IPS-11a (cell line): ENCODE measurements at regions not wholly inside any gene's neighbourhood (a gene's known extent, or its start where the extent isn't known, plus 50 kb on each side); places are given as distances from the start of the nearest gene placed in this dataset.
"Not testable (repeated sequence)": the region's sequence is repeated elsewhere in the genome, so short reads cannot be mapped to it uniquely, and the experiment has no call there.

Source experiments
- H3K4me3 ChIP-seq: one replicate; pipeline ENCODE4 v1.5.1; 2013; ENCODE audit warnings: low read depth, low read length, control low read depth

DNA sequence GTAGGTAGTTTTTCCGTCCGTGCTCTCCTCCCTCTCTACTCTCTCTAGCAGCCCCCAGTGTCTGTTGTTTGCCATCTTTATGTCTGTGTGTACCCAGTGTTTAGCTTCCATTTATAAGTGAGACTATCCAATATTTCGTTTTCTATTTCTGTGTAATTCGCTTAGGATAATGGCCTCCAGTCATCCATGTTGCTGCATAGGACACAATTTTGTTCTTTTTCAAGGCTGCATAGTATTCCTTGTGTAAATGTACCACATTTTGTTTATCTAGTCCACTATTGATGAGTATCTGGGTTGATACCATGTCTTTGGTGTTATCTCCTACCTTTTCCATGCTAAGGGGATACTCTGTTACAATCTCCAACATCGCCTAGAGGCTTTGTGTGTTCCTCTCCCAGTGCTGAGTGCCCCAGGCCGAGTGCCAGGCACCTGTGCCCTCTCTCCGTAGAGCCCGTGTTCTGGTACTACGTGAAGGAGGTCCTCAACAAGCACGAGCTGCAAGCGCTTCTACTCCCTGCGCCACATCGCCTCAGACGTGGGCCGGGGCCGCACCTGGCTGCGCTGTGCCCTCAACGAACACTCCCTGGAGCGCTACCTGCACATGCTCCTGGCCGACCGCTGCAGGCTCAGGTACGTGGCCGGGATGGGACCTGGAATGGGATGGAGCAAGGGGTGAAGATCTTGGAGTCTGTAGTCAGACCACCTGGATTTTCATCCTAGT is 51.0 kb downstream of the NPIPB11 start:
- not testable (repeated sequence) for H3K4me3 ChIP-seq

DNA sequence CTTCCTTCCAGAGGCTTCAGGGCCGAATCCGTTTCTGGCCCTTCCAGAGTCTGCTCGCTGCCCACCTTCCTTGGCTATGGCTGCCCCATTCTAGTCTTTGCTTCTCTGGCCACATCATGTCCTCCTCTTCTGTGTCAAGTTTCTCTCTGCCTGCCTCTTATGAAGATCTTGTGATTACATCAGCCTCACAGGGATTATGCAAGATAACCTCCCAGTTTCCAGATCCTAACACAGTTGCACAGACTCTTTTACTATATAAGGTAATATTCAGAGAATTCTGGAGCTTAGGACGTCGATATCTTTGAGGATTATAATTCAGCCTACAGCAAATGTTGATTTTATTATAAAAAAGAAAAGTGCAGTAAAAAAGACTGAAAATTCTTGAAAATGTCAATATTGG is 52.1 kb downstream of the NPIPB11 start:
- H3K4me3 ChIP-seq, result not testable (repeated sequence)

DNA sequence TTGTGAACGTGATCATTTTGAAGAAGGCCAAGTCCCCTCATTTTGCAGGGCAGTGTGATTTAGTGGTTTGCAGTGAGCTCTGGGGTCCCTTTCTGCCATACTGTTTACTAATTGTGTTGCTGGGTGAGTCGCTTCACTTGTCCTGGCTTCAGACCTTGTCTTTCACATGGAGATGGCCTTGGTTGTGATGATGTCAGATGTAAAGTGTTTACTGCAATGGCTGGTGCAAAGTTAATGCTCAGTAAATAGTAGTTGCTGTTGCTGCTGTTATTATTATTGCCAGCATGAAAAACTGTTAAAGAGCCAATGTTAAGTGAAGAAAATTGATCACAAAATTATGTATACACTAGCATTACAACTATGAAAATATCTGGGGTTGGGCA is 53.9 kb downstream of the NPIPB11 start:
- not testable (repeated sequence) for H3K4me3 ChIP-seq

DNA sequence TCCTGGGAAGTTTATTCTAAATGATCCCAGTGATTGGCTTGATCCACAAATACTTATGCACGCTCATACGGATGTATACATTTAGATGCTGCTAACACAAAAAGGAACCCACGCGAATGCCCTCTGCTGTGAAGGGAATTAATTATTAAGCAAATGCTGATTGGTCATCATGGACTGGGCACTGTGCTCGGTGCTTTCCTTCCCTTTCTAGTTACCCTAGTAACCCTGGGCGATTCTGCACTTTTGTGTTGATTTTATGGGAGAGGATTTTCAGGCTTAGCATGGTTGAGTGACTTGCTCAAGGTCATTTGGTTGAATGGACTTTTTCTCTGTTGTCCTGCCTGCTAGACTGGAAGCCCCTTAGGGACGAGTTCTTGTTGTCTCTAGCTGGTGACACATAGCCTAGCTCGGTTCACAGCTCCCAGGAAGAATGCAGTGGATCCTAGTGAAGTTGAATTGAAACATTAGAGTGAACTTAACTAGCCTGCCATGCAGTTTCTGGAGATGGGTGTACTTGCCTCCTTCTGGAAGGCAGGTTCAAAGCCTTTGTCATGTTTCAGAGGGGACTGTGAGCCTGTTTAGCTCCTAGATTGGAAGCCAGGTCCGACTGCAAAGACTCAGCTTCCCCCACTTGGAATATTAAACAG is 54.4 kb downstream of the NPIPB11 start:
- not testable (repeated sequence) for H3K4me3 ChIP-seq

DNA sequence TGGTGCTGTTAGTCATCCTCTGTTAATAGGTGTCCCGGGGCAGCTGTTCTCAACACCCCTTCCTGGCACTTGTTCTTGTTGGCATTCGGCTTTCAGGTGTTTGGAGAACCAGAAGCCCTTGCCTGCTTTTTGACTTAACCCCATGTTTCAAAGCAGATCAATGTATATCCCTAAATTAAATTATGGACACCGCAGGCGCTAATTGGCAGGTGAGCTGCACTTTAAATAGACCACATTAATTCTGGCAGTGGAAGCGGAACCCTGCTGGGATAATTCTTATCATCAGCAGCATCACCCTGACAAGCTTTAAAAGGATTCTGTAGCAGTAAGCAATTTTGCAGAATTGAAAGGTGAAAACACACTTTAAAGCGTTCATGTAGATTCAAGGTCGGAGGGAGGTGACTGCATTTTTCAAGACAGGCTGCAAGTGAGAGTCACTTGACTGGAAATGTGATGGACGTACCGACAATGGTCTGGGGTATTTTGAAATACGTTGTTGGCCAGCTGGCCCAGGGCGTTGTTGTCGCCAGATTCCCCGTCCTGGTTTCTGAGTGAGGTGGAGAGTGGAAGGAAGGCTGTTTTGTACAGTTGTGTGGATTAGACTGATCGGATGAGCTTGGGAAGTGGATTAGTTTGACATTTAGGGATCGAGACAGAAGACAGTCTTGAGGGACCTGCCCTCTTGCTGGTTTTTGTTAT is 55.1 kb downstream of the NPIPB11 start:
- H3K4me3 ChIP-seq, result not testable (repeated sequence)

DNA sequence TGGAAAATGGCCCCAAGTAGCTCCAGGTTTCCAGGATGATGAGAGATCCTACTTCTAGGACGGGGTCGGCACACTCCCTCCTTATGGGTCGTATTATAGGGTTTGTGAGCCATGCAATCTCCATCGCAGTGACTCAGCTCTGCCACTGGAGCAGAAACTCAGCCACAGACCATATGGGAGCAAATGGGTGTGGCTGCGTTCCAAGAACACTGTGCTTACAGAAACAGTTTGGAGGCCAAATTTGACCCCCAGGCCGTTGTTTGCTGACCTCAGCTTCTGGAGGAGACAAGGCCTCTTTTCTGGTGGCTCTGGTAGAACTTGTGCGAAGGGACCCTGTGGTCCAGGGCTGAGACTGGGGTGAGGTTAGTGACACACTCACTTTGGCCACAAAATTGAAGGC is 56.5 kb downstream of the NPIPB11 start:
- H3K4me3 ChIP-seq, result not testable (repeated sequence)

DNA sequence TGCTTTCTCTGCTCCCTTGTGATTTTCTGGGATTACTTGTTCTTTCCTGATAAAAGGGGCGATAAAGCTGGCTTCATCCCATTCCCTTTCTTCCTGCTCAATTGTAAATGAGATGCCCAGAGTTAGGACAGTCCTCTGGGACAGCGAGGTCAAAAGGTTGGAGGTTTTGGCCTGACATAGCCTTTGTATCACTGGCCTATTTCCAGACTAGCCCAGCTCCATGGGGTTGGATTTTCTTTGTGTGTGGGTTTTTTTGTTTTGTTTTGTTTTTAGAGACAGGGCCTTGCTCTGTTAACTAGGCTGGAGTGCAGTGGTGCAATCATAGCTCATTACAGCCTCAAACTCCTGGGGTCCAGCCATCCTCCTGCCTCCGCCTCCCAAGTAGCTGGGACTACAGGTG is 57.8 kb downstream of the NPIPB11 start:
- H3K4me3 ChIP-seq, result not testable (repeated sequence)

DNA sequence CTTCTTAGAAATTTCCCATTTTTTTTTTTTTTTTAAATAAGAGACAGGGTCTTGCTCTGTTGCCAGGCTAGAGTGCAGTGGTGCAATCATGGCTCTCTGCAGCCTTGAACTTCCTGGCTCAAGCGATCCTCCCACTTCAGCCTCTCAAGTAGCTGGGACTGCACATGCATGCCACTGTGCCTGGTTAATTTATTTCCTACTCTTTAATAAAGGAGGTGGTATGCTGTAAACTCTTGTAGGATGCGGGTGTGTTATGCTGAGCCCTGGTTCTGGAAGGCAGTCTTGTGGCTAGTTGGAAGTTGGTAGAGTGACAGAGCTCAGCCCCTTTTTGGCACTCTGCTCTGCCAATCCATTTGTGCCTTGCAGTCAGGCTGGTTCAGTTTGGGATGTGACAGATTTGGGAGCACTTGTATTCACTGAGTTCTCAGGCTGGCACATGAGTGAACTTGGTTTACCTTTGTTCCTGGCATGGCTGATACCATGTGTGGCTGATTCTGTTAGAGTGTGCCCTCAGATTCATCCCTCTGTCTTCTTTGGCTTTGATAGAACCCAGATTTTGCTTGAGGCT is 58.3 kb downstream of the NPIPB11 start:
- H3K4me3 ChIP-seq, result not testable (repeated sequence)

DNA sequence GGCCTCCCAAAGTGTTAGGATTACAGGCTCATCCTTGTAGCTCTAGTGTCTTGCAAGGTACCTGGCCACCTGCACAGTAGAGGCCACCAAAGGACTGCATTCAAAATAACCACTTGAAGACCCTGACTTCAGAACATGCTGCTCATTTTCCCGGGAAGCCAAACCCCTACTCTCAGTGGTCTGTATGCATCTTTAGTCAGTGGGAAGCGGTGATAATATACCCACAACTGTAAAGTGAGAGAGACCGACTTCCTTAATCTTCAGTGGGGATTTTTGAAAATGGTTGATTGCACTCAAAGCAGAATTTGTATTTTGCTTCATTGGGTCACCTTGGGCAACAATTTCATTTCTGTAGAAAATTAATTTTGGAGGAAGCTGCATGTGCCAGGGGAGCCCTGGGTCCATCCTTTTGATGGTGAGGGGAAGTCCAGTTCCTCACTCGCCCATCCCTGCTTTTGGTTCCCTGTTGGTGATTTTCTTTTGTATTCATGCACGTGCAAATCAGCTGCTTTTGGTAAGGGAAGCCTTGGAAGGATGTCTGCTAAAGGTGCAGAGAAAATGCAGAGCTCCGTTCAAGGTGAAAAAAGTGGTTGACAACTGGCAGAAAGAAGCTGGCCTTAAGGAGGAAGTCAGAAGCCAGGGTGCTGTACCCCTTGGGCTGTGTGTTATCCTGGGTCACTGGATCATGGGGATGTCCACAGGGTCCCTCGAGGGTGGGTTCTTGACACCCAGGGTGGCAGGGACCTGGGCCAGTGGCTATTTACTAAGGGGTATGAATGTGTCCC is 59.5 kb downstream of the NPIPB11 start:
- not testable (repeated sequence) for H3K4me3 ChIP-seq

DNA sequence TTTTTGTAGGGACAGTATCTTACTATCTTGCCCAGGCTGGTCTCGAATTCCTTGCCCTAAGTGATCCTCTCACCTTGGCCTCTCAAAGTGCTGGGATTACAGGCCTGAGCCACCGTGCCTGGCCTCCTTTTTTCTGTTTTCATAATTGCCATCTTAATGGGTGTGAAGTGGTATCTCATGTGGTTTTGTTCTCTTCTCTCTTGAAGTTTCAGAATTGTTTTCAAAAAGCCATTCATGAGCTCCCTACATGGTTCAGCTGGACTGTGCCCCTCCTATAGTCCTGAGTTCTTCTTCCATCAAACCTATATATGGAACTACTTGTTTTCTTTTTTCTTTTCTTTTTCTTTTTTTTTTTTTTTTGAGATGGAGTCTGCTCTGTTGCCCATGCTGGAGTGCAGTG is 60.3 kb downstream of the NPIPB11 start:
- not testable (repeated sequence) for H3K4me3 ChIP-seq

DNA sequence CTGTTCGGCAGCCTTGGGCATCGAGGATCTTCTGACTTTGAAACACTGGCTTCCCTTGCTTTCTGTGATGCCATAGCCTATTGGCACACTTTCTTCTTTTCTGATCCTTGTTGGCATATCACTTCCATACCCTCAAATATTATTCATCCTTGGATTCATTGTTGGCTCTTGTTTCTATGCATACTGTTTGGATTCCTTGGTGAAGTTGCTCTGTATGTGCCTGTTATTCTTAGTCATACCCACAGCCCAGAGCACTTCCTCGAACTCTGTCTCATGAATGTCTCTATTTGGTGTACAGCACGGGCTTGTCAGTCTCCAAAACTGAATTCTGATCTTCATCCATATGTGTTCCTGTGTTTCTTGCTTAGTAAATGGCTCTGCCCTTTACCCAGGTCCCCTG is 63.6 kb downstream of the NPIPB11 start:
- not testable (repeated sequence) for H3K4me3 ChIP-seq

DNA sequence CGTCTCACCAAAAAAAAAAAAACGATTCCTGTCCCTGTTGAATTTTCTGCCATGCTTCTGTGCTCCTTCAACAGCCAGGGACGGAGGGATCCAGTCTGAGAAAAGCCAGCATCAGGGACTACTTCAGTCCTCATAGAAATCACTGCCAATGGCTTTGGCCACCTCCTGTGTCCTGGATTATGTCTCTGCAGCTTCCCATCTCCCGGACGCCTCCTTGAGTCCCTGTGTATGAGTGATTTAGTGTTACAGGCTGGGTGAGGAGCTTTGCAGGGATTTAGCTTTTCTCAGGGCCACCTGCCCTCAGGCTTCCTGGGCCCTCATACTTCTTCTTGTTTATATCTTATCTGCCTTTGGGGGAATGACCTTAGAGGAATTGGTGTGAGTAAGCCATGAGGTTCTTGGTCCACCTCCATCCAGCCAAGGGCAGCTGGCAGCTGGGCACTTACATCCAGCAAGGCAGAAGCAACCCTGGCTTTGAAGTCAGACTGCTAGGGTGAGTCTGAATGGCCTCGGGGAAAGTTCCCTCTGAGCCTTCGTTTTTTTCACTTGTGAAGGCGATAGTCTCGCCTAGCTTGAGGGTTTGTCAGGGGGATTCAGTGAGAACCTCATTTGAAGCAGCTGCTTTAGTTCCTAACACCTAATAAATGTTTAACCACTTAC is 65.6 kb downstream of the NPIPB11 start:
- not testable (repeated sequence) for H3K4me3 ChIP-seq

DNA sequence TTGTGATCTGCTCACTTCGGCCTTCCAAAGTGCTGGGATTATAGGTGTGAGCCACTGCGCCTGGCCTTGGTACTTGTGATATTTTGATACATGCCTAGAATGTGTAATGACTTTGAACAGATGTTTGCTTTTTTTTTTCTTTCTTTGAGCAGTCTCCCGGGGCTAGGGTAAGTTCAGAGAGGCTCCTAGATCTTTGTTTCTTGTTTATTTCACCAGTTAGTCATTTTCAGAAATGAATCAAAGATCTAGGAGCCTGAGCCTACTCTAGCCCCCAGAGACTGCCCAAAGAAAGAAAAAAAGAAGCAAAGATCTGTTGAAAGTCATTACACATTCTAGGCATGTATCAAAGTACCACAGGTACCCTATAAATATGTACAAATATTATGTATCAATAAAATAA is 66.3 kb downstream of the NPIPB11 start:
- H3K4me3 ChIP-seq, result not testable (repeated sequence)

DNA sequence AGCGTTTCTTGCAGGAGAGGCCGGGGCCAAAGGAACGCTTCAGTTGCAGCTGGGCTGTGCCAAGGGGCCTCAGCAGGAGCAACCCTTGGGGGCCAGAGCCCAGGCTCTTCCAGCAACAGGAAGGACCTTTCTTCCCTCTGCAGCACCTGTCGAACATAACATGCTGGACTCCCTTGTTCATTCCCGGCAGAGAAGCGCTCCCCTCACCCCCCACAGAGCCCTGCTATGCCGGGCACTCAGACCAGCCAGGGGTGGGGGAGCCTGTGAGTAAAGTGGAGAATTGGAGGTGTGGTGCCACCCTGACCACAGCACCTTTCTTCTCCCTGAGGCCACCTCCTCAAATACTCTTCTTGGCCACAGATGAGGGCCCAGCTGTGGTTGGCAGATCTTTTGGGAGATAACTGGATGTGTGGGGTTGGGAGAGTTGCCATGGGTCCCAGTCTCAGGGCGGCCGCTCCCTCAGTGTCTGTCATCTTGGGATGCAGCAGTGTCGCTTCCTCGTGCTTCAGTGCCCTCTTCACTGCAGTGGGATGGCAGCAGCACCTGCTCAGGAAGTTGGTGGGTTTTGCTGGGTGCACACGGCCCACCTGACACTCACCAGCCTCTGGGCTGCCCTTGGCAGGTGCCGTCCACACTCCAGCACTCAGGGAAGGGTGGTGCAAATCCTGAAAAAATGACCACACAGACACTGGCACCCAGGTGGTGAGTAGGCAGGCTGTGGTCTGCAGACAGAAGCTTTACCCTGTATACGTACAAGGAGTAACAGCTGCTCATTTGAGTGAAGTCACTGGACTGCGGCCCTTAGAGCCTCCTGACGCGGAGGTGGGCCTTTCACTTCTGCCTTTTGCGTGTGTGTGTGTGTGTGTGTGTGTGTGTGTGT is 67.5 kb downstream of the NPIPB11 start:
- H3K4me3 ChIP-seq, result not testable (repeated sequence)

DNA sequence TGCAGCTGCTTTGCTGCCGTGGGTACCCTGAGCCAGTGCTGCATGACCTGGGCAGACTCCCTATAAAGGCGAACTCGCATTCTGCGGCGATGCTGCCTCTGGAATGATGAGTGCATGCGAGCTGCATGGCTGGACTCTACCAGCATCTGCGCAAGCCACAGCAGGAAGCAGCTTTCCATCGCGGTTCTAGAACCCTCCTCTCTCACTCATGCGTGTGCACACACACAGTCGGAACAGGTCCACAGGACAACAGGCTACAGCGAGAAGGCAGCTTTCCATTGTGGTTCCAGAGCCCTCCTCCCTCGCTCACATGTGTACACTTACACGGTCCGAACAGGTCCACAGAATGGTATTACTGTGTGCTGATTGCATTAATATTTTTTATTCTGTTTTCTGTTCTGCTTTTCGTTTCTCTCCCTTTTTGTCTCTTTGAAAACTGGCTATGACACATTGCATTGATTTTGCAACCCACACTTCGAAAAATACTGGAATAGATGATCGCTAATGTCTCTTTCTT is 69.1 kb downstream of the NPIPB11 start:
- H3K4me3 ChIP-seq, result not testable (repeated sequence)

DNA sequence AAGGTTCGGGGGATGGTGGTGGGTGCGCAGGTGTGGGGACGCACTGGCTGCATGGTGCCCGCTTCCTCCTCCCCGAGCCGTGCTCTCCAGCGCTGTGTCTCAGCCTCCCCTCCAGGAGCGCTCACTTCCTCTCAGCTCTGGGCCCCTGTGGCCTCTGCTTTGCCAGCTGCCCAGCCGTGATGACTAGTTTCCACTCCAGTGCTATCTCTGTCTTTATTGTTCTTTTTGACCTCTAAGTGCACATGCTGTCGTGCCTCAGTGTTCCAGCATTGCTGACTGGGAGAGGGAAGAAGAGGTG is 71.0 kb downstream of the NPIPB11 start:
- H3K4me3 ChIP-seq, result not testable (repeated sequence)

DNA sequence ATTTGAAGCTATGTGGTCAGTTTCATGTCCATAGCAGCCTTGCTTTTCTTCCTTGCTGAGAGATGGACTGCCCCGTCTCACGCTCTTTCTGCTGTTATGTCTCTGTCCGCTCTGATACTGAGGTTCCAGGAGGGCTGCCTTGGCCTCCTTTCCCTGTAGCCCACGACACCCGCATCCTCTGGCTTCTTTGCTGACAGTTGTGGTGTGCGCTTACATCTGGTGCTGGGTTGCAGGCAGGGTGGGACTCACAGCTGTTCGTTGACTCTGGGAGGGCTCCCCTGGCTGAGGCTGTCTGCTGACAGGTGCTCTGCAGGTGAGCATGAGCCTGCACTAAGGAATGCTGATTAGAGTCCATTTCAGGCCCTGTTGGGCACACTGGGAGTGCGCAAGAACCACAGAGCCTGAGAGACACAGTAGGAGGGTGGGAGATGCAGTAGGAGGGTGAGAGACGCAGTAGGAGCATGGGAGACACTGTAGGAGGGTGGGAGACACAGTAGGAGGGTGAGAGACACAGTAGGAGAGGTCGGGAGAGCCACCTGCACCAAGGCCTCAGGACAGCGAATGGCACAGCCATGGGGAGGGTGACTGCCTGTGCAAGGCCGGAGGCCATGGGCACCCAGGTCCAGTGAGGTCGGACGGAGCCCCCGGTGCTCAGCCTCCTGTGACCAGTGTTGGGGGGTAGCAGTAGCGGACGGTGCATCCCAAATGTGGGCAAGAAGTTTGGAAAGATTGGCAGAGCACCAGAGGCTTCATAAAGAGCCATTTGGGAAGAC is 71.5 kb downstream of the NPIPB11 start:
- not testable (repeated sequence) for H3K4me3 ChIP-seq

DNA sequence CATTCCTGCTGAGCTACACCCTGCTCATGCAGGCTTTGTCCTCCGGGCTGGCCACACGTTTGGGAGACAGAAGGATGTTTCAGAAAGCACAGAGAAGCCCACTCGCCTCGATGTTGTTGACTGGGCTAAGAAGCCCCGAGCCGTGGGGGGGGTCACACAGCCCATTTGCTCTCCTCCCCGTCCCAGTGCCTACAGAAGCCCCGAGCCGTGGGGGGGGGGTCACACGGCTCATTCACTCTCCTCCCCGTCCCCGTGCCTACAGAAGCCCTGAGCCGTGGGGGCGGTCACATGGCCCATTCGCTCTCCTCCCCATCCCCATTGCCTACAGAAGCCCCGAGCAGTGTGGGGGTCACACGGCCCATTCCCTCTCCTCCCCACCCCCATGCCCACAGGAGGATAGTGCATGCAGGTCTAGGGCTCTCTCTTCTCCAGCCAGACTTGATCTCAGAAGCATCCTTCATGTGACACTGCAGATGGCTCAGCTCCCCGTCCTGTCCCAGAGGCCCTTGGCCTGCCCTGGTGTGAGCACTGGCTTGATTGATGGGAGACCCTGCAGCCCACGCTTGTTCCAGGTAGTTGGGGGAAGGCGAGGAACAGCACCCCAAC is 72.9 kb downstream of the NPIPB11 start:
- H3K4me3 ChIP-seq, result not testable (repeated sequence)
